ENCODE measurements at regions not wholly inside any gene's neighbourhood (a gene's known extent, or its start where the extent isn't known, plus 50 kb on each side); places are given as distances from the start of the nearest gene placed in this dataset.

GRCh38 chr4:117376692-117377091, 291.3 kb upstream of the TRAM1L1 start:
- TF ChIP-seq, protein P1, sequence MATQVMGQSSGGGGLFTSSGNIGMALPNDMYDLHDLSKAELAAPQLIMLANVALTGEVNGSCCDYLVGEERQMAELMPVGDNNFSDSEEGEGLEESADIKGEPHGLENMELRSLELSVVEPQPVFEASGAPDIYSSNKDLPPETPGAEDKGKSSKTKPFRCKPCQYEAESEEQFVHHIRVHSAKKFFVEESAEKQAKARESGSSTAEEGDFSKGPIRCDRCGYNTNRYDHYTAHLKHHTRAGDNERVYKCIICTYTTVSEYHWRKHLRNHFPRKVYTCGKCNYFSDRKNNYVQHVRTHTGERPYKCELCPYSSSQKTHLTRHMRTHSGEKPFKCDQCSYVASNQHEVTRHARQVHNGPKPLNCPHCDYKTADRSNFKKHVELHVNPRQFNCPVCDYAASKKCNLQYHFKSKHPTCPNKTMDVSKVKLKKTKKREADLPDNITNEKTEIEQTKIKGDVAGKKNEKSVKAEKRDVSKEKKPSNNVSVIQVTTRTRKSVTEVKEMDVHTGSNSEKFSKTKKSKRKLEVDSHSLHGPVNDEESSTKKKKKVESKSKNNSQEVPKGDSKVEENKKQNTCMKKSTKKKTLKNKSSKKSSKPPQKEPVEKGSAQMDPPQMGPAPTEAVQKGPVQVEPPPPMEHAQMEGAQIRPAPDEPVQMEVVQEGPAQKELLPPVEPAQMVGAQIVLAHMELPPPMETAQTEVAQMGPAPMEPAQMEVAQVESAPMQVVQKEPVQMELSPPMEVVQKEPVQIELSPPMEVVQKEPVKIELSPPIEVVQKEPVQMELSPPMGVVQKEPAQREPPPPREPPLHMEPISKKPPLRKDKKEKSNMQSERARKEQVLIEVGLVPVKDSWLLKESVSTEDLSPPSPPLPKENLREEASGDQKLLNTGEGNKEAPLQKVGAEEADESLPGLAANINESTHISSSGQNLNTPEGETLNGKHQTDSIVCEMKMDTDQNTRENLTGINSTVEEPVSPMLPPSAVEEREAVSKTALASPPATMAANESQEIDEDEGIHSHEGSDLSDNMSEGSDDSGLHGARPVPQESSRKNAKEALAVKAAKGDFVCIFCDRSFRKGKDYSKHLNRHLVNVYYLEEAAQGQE (IDR thresholded peaks at IDR 0.05; ENCODE audit: borderline replicate concordance), result no peak
- TF ChIP-seq CTCF (IDR thresholded peaks at IDR 0.05; ENCODE audit: poor library complexity, severe bottlenecking) (no peak), EP300 (conservative IDR thresholded peaks at IDR 0.05; ENCODE audit: poor library complexity, severe bottlenecking) (no peak), MXI1 (conservative IDR thresholded peaks at IDR 0.05; ENCODE audit: poor library complexity, severe bottlenecking) (no peak), TAF1 (IDR thresholded peaks at IDR 0.05; ENCODE audit: low read depth) (no peak), EZH2 (IDR thresholded peaks at IDR 0.05; ENCODE audit: borderline replicate concordance, insufficient read depth, low read length, poor library complexity, severe bottlenecking) (no peak)
